GM18519 (cell line): ENCODE measurements at regions not wholly inside any gene's neighbourhood (a gene's known extent, or its start where the extent isn't known, plus 50 kb on each side); places are given as distances from the start of the nearest gene placed in this dataset.
"Not testable (repeated sequence)": the region's sequence is repeated elsewhere in the genome, so short reads cannot be mapped to it uniquely, and the experiment has no call there.

Experiments used
- ATAC-seq: cut with Tn5 transposase; IDR thresholded peaks from one replicate; pipeline ENCODE4 v1.9.1; 2021; ENCODE audit warnings: mild to moderate bottlenecking, moderate library complexity; ENCODE audit not compliant: unreplicated experiment, low FRiP score

- no peak for ATAC-seq
Observed at GRCh38 chr11:13782390-13783075, 114.1 kb downstream of the FAR1 start.

DNA sequence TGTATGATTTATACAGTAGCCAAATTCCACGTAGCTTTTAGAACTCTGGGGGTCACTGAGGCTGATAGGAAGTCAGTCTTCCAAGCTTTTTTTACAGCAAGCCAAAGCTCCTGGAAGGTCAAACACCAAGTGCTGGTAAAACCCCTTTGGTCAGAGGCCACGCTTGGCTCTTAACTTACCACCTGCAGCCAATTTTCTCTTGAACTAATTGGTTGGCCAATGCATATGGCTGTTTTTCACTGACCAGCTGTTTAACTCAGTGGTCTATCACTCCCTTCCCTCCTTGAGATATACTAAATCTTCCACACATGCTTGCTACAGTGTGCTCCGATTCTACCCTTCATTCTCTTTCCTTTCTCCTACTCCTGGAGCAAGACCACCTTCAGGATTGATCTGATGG lies 116.0 kb downstream of the FAR1 start:
- no peak for ATAC-seq

GRCh38 chr11:13784855-13785254 lies 116.4 kb downstream of the FAR1 start:
- no peak for ATAC-seq

DNA sequence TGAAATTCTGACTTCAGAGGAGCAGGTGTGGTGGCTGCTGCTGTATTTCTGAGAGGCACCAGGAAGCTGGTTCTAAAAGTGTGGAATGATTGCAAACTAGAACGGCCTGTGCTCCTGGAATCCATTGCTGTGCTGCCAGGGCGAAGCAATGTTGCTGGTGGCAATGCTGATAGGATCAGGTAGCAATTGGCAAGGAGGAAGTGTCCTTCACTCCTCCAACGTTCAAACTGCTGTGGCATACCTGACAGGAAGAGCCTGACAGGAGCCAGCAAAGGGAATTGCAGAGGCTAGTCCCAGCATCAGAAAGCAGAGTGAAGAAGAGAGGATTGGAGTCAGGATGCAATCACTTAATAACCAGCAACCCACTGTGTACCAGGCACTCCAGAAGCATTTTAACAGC lies 118.2 kb downstream of the FAR1 start:
- no peak for ATAC-seq

DNA sequence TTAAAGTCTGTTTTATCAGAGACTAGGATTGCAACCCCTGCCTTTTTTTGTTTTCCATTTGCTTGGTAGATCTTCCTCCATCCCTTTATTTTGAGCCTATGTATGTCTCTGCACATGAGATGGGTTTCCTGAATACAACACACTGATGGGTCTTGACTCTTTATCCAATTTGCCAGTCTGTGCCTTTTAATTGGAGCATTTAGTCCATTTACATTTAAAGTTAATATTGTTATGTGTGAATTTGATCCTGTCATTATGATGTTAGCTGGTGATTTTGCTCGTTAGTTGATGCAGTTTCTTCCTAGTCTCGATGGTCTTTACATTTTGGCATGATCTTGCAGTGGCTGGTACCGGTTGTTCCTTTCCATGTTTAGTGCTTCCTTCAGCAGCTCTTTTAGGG lies 129.1 kb downstream of the FAR1 start:
- ATAC-seq: not testable (repeated sequence)

GRCh38 chr11:13800901-13801300 lies 132.4 kb downstream of the FAR1 start:
- ATAC-seq: no peak

DNA sequence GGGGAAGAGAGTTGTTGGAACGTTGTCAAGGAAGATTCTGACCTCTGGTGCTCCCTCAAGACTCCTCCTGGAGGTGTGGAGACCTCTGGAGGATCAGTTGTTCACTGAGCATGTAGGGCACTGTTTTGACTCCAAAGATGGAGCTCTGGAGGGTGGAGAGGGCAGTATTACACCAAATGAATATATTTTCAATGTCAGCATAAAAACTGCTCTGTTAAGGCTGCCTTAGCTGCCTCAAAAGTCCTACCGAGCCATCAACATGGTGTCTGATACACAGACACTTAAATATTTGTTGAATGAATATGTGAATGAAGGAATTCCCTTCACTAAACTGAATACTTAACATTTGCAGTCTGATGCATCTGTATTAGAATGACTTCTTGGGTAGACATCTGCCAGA lies 144.2 kb upstream of the SPON1 start:
- no peak for ATAC-seq

GRCh38 chr11:13826505-13827278 lies 135.8 kb upstream of the SPON1 start:
- ATAC-seq: no peak

DNA sequence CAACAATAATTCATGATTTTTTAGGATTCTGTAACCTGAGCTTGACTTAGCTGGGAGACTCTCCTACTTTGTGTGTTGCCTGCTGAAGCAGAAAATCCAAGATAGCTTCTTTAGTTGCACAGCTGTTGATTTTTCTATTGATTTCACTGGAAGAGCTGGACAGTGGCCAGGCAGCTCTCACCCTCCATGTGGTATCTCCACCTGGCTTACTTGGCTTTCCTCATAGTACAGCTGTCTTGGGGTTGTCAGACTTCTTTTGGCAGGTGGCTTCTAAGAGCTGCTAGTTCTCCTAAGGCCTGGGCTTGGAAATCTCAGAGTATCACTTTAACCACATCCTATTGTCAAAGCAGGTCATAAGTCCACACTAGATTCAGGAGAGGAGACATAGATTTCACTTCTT lies 130.8 kb upstream of the SPON1 start:
- no peak for ATAC-seq

GRCh38 chr11:13834463-13834862 lies 128.1 kb upstream of the SPON1 start:
- no peak for ATAC-seq

DNA sequence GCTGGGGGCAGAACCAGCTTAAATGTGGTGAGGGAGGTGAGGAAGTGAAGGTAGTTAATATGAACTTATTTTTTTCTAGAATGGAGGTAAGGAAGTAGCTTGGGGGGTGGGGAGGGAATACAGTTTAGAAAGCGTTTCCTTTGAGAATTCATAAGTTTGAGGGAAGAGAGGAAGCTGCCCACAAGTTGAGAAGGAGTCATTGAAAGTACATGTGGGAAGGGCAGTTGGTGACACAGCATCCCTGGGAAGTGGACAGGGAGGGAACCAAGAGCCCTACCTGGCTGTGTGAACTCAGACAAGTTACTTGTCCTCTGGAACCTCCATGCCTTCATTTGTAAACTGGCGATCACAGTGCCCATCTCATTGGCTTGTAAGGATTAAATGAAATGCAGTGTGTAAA lies 125.9 kb upstream of the SPON1 start:
- ATAC-seq: no peak

- no peak for ATAC-seq
Observed at GRCh38 chr11:13837286-13837685, 125.2 kb upstream of the SPON1 start.

- ATAC-seq: no peak
Observed at GRCh38 chr11:13841393-13841792, 121.1 kb upstream of the SPON1 start.

- no peak for ATAC-seq
Observed at GRCh38 chr11:13848031-13848430, 114.5 kb upstream of the SPON1 start.

DNA sequence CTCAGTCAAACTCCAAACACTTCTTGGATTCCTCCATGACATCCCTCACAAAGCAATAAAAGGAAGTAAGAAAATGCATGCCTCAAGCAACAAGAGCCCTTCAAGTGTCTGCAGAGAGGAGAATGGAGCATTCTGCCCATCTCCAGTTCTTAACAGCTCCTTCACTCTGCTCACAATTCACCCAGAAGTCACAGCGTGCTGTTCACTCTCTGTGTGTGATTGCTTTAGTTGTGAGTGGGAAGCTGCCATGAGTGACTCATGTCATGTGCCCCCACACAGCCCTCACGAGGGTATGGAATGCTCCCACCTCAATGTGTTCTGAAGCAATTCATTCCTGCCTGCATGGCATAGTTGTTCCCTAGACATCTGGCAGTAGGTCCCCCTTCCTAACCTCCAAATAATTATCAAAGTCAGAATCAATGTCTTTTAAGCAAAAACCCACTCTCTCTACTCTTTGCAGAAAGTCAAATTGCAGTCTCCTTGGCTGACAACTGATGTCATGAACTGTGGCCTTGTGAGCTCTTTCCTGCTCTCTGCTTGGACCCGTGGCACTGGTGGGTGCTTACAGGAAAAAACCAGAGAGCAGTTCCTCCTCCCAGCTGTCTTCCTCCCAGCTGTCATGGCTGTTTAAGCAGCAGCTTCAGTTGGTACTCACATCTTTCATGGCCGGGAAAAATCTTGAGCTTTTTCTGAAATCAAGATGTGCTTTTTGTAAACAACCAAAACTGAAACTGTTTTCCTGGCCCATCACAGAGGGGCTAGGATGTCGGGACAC lies 112.1 kb upstream of the SPON1 start:
- ATAC-seq: no peak

DNA sequence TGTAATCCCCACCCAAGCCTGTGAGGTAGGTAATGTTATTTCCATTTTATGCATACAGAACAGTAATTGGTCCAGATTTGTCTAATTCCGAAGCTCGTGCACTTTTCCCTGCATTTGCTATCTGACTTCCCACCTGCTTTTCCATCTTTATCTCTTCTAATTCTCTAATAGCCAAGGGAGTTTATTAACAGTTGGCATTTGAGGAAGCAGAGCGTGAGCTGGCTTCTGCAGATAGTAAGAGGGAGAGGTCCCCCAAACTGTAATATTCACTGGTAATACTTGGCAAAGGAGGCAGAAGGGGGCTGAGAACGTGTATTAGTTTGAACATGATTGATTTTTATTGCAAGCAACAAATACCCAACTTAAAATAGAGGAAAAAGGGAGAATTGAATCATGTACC lies 110.8 kb upstream of the SPON1 start:
- no peak for ATAC-seq

- ATAC-seq: no peak
Observed at GRCh38 chr11:13852481-13852880, 110.0 kb upstream of the SPON1 start.

DNA sequence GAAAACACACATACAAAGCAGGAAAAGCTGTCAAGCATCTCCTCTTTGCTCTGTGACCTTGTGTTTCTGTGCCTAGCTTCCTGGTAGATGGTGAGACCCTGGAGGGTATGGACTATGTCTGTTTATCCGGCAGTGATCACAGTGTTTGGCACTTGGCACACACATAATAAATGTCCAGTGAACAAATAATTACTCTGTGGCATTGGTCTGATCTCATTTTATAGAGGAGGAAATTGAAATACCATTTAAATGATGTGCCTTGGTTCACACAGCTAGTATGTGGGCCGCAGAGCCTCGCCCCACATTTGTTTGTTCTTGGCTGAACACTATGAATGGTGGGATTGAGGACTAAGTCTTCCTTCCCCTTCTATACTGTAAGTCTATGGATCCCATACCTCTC lies 104.7 kb upstream of the SPON1 start:
- ATAC-seq: no peak

DNA sequence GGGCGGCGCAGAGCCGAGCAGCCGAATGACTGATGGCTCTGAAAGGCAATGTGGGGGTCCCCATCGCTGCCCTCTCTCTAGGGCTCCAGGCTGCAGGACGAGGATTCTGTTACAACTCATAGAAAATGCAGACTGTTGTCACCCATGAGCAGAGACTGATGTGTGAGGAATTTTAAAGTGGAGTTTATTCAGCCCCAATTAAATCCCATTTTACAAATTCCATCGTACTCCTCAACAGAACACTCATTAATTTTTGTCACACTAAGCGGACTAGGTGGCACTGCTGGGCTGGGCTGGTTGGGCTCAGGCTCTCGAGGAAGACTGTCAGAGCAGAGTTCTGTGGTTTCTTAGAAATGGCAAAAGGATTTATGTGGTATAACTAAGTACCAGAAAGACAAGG lies 102.6 kb upstream of the SPON1 start:
- no peak for ATAC-seq

DNA sequence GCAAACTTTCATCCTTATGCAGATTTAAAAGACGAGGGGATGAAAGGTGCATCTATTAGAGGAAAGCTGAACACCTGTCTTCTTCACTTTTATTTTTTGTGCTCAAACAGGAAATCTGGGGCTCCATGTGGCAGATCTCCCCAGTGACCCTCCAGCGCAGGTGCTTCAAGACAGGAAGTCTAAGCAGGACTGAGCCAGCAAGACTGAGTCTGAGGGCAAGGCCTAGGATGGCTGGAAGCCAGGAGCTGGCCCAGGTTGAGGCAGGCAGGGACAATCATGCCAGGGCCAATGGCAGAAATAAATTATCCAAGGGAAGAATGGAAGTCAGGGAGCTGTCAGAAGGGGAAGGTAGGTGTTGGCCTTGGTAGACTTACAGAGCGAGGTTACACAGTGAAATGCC lies 101.1 kb upstream of the SPON1 start:
- no peak for ATAC-seq

DNA sequence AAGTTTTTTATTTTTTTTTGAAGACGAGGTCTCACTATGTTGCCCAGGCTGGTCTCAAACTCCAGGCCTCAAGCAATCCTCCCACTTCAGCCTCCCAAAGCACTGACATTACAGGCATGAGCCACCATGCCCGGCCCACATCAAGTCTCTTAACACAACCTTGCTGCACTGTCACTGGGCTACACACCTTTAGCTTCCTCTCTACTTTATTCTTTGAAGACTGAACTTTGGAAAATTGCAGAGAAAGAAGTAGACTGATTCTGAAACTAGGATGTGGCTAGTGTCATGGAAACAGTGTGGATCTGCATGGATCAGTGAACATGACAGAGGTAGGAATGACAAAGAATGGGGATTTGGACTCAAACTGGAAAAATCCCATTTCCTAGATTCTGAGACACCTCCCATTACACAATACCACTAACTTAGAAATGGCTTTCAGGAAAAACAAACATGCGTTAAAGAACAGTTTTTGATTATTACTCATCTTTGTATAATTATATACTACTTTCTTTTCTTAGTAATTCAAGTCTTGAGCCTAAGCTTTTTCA lies 99.6 kb upstream of the SPON1 start:
- ATAC-seq: no peak
